Inferior parietal cortex (tissue), 1 donor: ENCODE measurements at regions not wholly inside any gene's neighbourhood (a gene's known extent, or its start where the extent isn't known, plus 50 kb on each side); places are given as distances from the start of the nearest gene placed in this dataset.
A peak's percentile ranks its signal among the peaks of the same experiment; 100 is the strongest.

ENCODE experiments used
- DNase-seq: peaks from one replicate; pipeline ENCODE4 v3.0.0-alpha.2; 2016; ENCODE audit errors: extremely low spot score

GRCh38 chr13:40409278-40409677 lies 257.2 kb downstream of the FOXO1 start:
- no peak for DNase-seq

- no peak for DNase-seq
Measured at GRCh38 chr13:40410315-40410714, 256.1 kb downstream of the FOXO1 start.

DNA sequence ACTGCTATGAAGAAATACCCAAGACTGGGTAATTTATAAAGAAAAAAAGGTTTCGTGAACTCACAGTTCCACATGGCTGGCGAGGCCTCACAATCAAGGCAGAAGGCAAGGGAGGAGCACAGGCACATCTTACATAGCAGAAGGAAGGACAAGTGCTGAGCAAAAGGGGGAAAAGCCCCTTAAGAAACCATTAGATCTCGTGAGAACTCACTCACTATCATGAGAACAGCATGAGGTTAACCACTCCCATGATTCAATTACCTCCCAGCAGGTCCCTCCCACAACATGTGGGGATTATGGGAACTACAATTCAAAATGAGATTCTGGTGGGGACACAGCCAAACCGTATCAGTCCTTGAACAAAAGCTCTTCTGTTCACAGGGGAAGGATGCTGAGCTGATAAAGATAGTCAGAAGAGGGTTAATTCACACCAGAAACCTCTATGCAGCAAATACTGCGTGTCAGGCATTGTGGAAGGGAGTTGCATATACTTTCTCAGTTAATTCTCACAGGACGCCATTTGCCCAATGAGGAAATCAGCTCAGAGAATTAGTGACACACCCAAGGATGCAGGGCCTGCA lies 246.2 kb downstream of the FOXO1 start:
- DNase-seq = no peak

GRCh38 chr13:40422588-40423235 lies 243.7 kb downstream of the FOXO1 start:
- DNase-seq = no peak

DNA sequence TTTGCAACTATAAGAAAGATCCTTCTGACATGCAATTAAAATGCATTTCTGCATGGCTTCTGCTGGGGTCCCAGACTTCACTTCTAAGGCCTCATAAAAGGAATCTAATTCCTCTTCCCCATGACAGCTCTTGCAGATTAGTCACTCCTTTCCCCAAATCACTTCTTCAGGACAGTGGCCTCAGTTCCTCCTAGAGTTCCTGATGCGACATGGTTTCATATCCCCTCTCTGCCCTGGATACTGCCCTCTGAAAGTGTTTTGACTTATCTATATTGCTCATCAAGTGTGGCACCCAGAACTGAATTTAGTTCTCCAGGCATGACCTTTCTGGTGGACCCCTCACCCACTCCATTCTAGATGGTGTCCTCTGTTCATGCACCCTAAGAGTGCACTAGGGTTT lies 238.1 kb downstream of the FOXO1 start:
- no peak for DNase-seq

- no peak for DNase-seq
Measured at GRCh38 chr13:40429706-40430545, 236.5 kb downstream of the FOXO1 start.

DNA sequence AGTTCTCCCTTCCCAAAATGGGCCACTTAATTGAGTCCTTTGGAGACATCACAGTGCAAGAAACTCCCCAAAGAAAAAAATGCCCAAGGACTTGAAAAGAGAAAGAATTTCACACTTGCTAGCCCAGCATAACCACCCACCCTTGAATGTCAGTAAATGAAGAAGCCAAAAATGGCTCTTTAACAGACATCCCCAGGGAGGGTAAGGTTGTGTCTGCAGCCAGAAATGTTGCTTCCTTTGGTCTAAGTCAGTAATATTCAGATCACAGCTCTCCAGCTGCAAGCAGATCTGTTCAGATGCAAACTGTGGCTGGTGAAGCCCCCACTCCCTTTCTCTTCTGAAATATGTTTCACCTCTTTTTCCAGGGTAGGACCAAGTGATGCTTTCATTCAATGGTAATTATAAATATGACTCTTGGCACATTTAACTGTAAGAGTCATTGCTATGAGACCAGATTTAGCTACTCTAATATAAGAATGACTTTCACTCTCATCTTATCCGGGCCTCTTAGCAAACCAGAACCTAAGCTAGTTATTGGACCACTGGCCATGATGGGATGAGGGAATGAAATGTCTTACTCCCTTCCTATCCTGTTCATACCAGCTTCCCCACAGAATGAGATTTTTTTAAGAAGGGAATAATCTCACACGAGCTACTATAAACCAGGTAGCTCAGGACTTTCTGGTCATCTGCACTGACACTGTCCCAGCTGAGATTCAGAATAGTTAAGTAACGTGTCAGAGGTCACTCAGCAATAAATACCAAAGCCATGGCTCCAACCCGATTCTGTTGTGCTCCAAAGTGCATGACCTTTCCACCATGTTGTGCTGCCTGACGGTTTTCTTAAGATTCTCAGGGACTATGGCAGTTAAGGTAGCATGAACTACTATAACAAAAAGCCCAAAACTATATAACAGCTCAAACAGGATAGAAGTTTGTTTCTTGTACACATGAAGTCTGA lies 234.1 kb downstream of the FOXO1 start:
- DNase-seq = no peak

GRCh38 chr13:40433001-40433400 lies 233.4 kb downstream of the FOXO1 start:
- no peak for DNase-seq

DNA sequence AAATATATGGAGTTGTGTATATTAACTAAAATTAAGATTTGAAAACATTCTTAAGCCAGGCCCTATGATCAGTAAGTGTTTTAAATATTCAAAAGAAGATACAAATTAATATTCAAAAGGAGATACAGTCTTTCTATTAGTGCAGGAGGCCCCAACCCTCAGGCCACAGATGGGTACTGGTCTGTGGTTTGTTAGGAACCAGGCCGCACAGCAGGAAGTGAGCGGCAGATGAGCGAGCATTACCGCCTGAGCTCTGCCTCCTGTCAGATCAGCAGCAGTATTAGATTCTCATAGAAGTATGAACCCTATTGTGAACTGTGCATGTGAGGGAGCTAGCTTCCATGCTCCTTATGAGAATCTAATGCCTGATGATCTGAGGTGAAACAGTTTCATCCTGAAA lies 232.9 kb downstream of the FOXO1 start:
- DNase-seq = no peak

GRCh38 chr13:40434516-40435397 lies 231.7 kb downstream of the FOXO1 start:
- DNase-seq = no peak

DNA sequence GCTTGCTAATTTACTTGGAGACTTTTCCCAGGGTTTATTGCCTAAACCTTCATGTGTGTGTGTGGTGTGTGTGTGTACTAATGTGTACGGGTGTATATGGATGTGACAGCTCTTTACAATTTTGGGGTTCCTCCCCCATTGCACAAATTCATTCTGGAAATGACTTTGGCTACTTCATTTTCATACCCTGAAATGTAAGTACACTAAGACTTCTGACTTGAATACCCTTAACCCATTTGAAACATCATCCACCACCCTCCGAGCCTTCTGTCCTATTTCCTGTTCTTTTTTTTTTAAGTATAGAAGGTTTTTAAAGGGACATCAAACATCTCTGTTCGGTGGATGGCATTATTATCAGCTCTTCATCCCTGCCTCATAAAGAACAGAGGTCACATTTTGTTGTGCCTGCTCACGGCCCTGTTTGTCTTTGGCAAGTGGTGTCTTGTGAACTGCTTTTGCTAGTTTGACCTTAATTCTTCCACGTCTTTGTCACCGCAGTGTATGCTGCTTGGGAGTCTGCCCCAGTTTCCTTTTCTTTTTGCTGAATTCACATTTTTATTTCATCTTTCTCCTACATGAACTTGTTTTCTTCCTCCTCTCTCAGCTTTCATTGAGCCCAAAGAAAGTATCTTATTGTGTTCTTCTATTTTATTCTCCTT lies 228.3 kb downstream of the FOXO1 start:
- DNase-seq = no peak

- no peak for DNase-seq
Measured at GRCh38 chr13:40438999-40439797, 227.2 kb downstream of the FOXO1 start.

- DNase-seq = no peak
Measured at GRCh38 chr13:40439928-40440327, 226.5 kb downstream of the FOXO1 start.

DNA sequence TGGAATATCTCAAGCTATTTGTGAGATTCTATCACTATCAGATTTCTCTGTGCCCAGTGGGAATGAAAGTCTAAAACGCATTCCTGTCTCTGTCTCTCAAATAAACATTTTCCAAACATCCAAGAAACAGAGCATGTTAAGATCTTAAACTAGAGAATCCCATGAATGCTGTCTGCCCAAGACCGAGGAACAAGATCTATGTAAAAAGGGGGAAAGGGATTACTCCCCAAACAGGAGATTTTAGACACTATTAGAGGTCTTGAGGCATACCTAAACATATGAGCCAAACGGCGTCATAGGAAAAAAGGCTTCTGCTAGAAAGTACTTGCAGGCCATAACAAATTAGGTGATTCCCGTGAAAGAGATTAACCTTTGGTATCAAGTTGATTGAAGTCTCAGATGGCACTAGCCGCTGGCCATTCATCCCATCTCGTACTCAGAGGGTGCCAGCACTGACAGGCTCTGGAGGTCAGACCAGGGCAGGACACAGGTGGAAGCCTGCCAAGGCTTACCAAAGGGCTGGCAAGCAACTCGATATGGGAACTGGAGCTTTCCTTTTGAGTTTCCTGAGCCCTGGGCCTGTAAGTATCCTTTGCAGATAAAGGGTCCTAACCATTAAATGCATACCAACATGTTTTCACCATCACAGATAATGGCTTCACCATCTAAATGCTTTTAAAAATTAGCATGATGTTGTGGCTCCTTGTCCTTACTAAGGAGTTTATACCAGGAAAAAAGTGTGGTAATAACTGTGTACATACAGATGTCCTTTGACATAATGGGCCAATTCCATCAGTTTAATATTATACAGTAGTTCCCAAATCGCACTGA lies 225.2 kb downstream of the FOXO1 start:
- DNase-seq = peak; percentile 62

GRCh38 chr13:40442231-40442630 lies 224.2 kb downstream of the FOXO1 start:
- no peak for DNase-seq

- no peak for DNase-seq
Measured at GRCh38 chr13:40442826-40443225, 223.6 kb downstream of the FOXO1 start.

DNA sequence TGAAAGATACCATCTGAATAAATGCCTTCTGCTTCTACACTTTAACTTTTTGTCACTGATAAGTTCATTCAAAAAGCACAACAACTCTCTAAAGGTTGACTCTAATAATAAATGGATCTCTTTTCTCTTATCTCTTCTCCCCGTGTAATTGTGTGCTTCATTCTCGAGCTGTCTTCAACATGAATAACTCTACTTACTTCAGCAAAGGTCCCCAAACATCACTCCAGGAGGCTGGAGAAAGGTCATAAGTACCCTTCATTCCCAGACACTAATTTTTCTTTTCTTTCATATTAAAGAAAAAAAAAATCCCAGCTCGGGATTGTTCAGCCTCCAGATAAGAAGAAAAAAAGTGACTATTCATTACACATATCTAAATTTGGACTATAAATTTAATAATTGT lies 222.2 kb downstream of the FOXO1 start:
- DNase-seq = no peak

DNA sequence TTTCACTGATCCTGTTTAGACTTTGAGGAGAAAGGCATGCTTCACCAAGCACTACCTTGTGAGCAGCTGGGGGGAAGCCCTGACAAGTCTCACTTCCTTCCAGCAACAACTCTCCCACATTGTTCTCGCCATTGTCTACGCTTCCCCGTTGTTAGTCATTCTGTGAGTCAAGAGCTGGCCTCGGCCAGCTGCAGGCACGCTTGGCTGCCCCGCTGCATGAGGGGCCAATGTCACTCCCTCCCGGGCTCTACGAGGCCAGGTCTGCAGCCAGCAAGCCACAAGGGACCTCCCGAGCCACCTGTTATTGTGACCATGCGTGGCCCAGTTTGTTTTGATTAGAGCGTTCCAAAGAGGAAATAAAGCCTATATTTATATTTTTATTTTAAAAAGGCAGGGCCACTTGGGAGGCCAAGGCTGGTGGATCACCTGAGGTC lies 220.9 kb downstream of the FOXO1 start:
- DNase-seq = no peak
